Heart left ventricle (tissue), 16 donors: ENCODE measurements at regions not wholly inside any gene's neighbourhood (a gene's known extent, or its start where the extent isn't known, plus 50 kb on each side); places are given as distances from the start of the nearest gene placed in this dataset.

Source experiments
- ATAC-seq, 4 donors: fragments of 200-7000 bp; cut with Tn5 transposase; one replicate each; pipeline ENCODE4 v1.9.1; 2020 to 2022; ENCODE audit warnings: moderate library complexity in 4 of 4, mild to moderate bottlenecking in 3 of 4, moderate number of reproducible peaks in 1 of 4
- DNase-seq, 5 donors: peaks; one replicate each; pipeline ENCODE4 v3.0.0-alpha.2; 2020
- H3K27ac ChIP-seq, 12 donors: fragments of 200-600 bp; sonication (generic) in 4 of 12; one replicate each; pipeline versions ENCODE4 v1.5.0 to v1.8.0; 2016 to 2022; ENCODE audit warnings: mild to moderate bottlenecking in 2 of 12
- H3K27me3 ChIP-seq, 9 donors: fragments of 200-600 bp; sonication (generic) in 2 of 9; one replicate each; pipeline versions ENCODE4 v1.5.1 to v1.8.0; 2016 to 2022; ENCODE audit warnings: mild to moderate bottlenecking in 3 of 9
- H3K36me3 ChIP-seq, 9 donors: fragments of 200-600 bp; sonication (generic) in 2 of 9; one replicate each; pipeline versions ENCODE4 v1.5.0 to v1.8.0; 2018 to 2022; ENCODE audit warnings: mild to moderate bottlenecking in 2 of 9
- H3K4me1 ChIP-seq, 12 donors: fragments of 200-600 bp; sonication (generic) in 4 of 12; one replicate each; pipeline versions ENCODE4 v1.5.0 to v1.8.0; 2016 to 2022; ENCODE audit warnings: mild to moderate bottlenecking in 3 of 12
- H3K4me3 ChIP-seq, 12 donors: fragments of 200-600 bp; sonication (generic) in 4 of 12; one replicate each; pipeline versions ENCODE4 v1.5.0 to v1.8.0; 2017 to 2022; ENCODE audit warnings: mild to moderate bottlenecking in 9 of 12, moderate library complexity in 4 of 12
- H3K9me3 ChIP-seq, 12 donors: fragments of 200-600 bp; sonication (generic) in 4 of 12; one replicate each; pipeline versions ENCODE4 v1.5.0 to v1.8.0; 2016 to 2022; ENCODE audit warnings: mild to moderate bottlenecking in 1 of 12
- POLR2A ChIP-seq, 2 donors: fragments of 450-650 bp; IDR thresholded peaks; one replicate each; pipeline ENCODE4 v1.6.1; 2017; ENCODE audit warnings: antibody characterized with exemption in 2 of 2, mild to moderate bottlenecking in 2 of 2, moderate library complexity in 2 of 2
- WGBS, 4 donors: extraction: QIAGEN DNeasy Blood & Tissue Kit in 2 of 4; methylation state at CpG; one replicate each; pipeline versions ENCODE4 v1.1.5 to v1.1.7; 2013 to 2018; 5-methylcytosine and 5-hydroxymethylcytosine counted together
- intact Hi-C, 10 donors: fragments of 100-400 bp; cut with DNase I; formaldehyde crosslinking; loops; one replicate each; pipeline versions ENCODE4 v1.11.1 to v1.14.2; 2022
- TF ChIP-seq, protein P1 (sequence below), 12 donors: fragments of 200-600 bp; sonication (generic) in 4 of 12; IDR thresholded peaks; one replicate each; pipeline versions ENCODE4 v1.5.0 to v1.8.0; 2018 to 2022; ENCODE audit warnings: antibody characterized with exemption in 12 of 12, mild to moderate bottlenecking in 5 of 12
- donor health status: ischemic (EF 13 %, LVEDD 7.1; RV severe dilation, severe dysfunction).
- donor health status: healthy with polysubstance abuse.
- donor health status: DM: no; HTN: yes; CAD: no.
- donor health status: DM: no; HTN: no; CAD: no.
- donor health status: ischemic (EF 25% LVEDD 6.9; RV normal size, moderate dysfunction).
- donor health status: ischemic (EF 25% LVEDD 5.7; RV mildly dilated, moderate dysfunction).
- donor health status: healthy.
- donor health status: DM: yes; HTN: yes; CAD: no.
- donor health status: ischemic (EF 35%, LVEDD 5.7; RV mildly dilated, moderate dysfunction).
- donor health status: nonischemic (EF 11% LVEDD 7.7; RV severe dilation, severe dysfunction).
- donor health status: DM: yes; HTN: yes; CAD: no.
- donor health status: PGD.
- donor health status: ischemic (EF 29% LVEDD 5.4; RV normal size, mild dysfunction).
- donor health status: nonischemic (EF 23%, LVEDD 6.1; RV moderate dilation, normal function).

DNA sequence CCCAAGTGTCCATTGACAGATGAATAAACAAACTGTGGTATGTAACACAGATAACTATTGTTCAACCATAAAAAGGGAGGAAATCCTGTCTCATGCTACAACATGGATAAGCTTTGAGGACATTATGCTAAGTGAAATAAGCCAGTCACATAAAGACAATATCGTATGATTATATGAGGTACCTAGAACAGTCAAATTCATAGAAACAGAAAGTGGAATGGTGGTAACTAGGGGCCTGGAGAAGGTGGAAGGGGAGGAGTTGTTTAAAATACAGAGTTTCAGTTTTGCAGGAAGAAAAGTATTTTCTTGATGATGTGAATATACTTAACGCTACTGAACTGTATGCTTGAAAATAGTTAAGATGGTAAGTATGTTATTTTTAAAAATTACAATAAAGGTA is 304.6 kb upstream of the CXCR4 start:
- Histone ChIP-seq H3K4me1 (peaks cover 0 to 11% (median 0%) of the 10 kb centered on the region in 12 donors), H3K27me3 (peaks cover 0 to 34% (median 6%) of the 10 kb centered on the region in 9 donors), H3K27ac (no peak overlapping the region), H3K9me3 (no peaks in the 10 kb centered on the region), H3K4me3 (no peak overlapping the region), H3K36me3 (no peaks in the 10 kb centered on the region)
- intact Hi-C loops: loop anchor here (2.0 to 10.0 kb wide), 11 partner anchors 230 to 1416 kb away; no protein-coding TSS in a partner anchor
- WGBS, 4 donors: 66 to 79% (median 72%) methylated on average over 2 of the region's 2 CpGs
- ATAC-seq: no peak
- TF ChIP-seq POLR2A (IDR thresholded peaks at IDR 0.05): no peak
- TF ChIP-seq, protein P1, sequence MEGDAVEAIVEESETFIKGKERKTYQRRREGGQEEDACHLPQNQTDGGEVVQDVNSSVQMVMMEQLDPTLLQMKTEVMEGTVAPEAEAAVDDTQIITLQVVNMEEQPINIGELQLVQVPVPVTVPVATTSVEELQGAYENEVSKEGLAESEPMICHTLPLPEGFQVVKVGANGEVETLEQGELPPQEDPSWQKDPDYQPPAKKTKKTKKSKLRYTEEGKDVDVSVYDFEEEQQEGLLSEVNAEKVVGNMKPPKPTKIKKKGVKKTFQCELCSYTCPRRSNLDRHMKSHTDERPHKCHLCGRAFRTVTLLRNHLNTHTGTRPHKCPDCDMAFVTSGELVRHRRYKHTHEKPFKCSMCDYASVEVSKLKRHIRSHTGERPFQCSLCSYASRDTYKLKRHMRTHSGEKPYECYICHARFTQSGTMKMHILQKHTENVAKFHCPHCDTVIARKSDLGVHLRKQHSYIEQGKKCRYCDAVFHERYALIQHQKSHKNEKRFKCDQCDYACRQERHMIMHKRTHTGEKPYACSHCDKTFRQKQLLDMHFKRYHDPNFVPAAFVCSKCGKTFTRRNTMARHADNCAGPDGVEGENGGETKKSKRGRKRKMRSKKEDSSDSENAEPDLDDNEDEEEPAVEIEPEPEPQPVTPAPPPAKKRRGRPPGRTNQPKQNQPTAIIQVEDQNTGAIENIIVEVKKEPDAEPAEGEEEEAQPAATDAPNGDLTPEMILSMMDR (IDR thresholded peaks at IDR 0.05): no peak
- no peak for DNase-seq

DNA sequence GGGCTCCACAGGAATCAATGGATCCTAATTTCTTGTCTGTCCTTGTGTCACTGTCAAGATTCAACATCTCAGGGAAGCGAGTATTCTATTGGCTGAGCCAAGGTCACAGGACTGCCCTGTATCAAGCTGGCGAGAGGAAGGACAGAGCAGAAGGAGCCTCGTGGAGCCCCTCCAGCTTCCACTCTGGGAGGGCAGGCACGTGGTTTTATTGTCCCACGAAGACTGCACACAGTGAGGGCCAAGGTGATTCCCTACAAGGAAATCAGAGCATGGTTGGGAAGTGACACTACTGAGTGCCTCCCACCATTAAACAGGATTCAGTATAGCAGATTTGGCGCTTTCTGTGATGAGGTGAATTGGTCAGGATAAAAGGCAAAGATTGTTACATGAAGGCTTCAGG is 302.4 kb upstream of the CXCR4 start:
- no peak for ATAC-seq
- no peak for TF ChIP-seq POLR2A (IDR thresholded peaks at IDR 0.05)
- TF ChIP-seq, protein P1 (IDR thresholded peaks at IDR 0.05): no peak
- whole genome bisulfite sequencing, 4 donors: 60 to 65% (median 61%) methylated on average over 6 of the region's 6 CpGs
- Histone ChIP-seq H3K4me1 (peaks cover 0 to 11% (median 0%) of the 10 kb centered on the region in 12 donors), H3K27ac (no peak overlapping the region), H3K27me3 (peaks cover 0 to 33% (median 6%) of the 10 kb centered on the region in 9 donors), H3K4me3 (no peak overlapping the region), H3K9me3 (no peaks in the 10 kb centered on the region), H3K36me3 (no peaks in the 10 kb centered on the region)
- DNase-seq: no peak
- intact Hi-C loops: loop anchor here (5.0 to 10.0 kb wide), 9 partner anchors 232 to 1417 kb away; no protein-coding TSS in a partner anchor

DNA sequence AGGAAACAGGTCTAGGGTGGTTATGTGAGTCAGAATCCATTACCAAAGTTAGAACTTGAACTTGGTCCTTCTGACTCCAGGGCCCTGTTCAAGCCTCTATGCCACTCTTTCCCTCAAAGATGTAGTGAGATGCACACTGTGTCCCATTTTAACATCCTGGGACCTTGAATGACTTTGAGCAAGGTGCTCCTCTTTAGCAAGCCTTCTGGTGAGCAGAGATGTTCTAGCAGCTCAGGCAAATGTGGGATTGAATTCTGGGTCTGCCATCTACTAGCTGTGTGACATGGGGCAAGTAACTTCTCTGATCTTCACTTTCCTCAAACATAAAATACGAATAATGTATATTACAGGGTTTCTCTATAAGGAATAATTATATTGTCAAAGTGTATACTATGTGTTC is 294.0 kb upstream of the CXCR4 start:
- H3K4me1 ChIP-seq: no peaks in the 10 kb centered on the region
- H3K9me3 ChIP-seq: no peaks in the 10 kb centered on the region
- DNase-seq (no peak), ATAC-seq (no peak)
- no peaks in the 10 kb centered on the region for H3K36me3 ChIP-seq
- H3K27ac ChIP-seq: no peak overlapping the region
- TF ChIP-seq POLR2A (IDR thresholded peaks at IDR 0.05): no peak
- TF ChIP-seq, protein P1 (IDR thresholded peaks at IDR 0.05): no peak
- H3K4me3 ChIP-seq: no peak overlapping the region
- 35 to 82% (median 75%) methylated on average over 1 of the region's 1 CpG for WGBS, 4 donors
- peaks cover 0 to 17% (median 5%) of the 10 kb centered on the region in 9 donors for H3K27me3 ChIP-seq
- intact Hi-C loops: no loop called here

DNA sequence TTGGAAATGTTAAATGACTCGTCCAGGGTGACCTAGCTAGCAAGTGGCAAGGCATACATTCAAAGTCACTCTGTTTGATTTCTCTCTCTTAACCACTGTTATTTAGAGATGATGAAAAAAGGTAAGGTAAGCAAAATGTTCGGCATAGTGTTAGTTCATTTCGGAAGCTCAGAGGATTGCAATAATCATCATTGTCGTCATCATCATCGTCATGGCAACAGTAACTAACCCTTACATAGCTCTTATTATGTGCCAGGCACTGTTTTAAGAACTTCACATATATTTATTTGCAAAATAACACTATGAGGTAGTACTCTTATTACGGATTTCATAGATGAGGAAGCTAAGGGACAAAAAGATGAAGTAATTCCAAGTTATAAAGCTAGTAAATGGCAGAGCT is 292.7 kb upstream of the CXCR4 start:
- TF ChIP-seq POLR2A (IDR thresholded peaks at IDR 0.05): no peak
- TF ChIP-seq, protein P1 (IDR thresholded peaks at IDR 0.05): no peak
- H3K27me3 ChIP-seq: peaks cover 0 to 23% (median 6%) of the 10 kb centered on the region in 9 donors

More for the DNA sequence above, 292.7 kb upstream of the CXCR4 start:
- Histone ChIP-seq H3K4me3 (no peak overlapping the region), H3K4me1 (no peaks in the 10 kb centered on the region), H3K9me3 (no peaks in the 10 kb centered on the region), H3K36me3 (no peaks in the 10 kb centered on the region), H3K27ac (no peak overlapping the region)
- WGBS, 4 donors: 78 to 87% (median 82%) methylated on average over 6 of the region's 6 CpGs
- DNase-seq (no peak), ATAC-seq (no peak)
- intact Hi-C loops: no loop called here
